ENCODE measurements at regions not wholly inside any gene's neighbourhood (a gene's known extent, or its start where the extent isn't known, plus 50 kb on each side); places are given as distances from the start of the nearest gene placed in this dataset.
A peak's percentile ranks its signal among the peaks of the same experiment; 100 is the strongest.

DNA sequence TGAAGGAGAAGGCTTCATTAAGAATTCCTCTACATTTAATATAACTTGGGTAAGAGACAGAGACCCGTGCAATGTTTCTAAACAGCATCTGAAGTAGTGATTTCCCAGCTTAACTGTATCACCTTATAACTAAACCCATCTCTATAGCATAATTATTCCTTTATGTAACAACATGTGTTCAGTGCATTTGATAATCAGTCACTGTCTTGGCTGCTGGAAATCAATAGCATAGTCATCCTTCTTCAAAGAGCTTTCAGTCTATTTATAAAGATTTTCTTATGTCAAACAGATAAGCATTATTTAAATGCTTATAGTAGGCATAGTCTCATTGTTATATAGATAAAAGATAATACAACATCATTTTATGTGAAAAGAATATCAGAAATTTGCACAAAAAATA is 80.1 kb upstream of the TYRP1 start:
- in situ Hi-C loops (cut with MboI; ENCODE audit: low pct_unique_long_range_greater_than_20kb, low sequenced_read_pairs), result no loop called here
- DNase-seq, result no peak

DNA sequence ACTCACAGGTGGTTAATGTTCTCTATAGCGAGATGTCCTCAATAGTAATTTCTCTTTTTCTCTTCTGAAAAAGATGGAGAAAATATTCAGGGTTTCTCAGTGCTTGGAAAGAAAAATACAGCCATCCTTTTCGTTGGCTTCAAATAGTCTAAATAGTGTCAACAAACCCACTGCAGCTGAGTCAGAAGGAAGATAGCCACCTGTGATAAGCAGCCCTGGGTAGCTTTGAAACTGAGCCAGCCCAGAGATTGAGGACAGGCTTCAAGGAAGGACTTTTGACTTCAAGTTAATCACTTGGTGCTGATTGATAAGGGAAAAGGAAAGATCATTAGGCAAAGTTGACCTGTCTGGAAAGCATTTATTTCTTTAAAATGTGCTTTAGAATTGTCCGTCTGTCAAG is 78.7 kb upstream of the TYRP1 start:
- in situ Hi-C loops (cut with MboI; ENCODE audit: low pct_unique_long_range_greater_than_20kb, low sequenced_read_pairs), result no loop called here
- no peak for DNase-seq

DNA sequence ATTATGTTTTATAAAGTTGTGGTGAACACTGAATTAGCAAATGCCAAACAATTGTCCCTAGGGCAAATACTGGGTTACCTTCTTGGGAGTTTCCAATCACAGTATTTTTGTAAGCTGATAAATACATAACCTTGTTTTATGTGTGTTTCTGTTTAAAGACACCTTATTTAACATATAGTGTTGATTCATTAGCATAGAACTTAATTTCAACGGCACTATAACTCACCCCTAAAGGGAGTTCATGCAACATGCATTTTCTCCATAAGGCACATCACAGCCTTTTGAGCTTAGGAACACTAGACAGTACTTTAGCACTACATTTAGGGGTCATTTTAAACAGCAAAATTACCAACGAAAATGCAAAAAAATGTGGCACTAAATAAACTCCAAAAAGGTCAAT is 74.2 kb upstream of the TYRP1 start:
- in situ Hi-C loops (cut with MboI; ENCODE audit: low pct_unique_long_range_greater_than_20kb, low sequenced_read_pairs), result no loop called here
- DNase-seq, result no peak

DNA sequence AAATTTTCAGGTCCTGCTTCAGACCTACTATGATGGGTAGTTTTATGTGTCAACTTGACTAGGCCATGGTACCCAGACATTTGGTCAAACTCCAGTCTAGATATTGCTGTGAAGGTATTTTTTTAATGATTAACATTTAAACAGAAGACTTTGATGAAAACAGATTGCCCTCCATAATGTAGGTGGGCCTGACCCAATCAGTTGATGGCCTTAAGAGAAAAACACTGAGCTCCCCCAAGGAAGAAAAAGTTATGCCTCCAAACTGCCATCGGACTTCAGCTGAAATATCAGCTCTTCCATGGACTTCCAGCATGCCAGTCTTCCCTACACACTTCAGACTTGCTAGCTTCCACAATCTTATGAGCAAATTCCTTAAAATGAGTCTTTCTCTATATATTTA is 67.3 kb upstream of the TYRP1 start:
- no peak for DNase-seq
- in situ Hi-C loops (cut with MboI; ENCODE audit: low pct_unique_long_range_greater_than_20kb, low sequenced_read_pairs), result no loop called here

DNA sequence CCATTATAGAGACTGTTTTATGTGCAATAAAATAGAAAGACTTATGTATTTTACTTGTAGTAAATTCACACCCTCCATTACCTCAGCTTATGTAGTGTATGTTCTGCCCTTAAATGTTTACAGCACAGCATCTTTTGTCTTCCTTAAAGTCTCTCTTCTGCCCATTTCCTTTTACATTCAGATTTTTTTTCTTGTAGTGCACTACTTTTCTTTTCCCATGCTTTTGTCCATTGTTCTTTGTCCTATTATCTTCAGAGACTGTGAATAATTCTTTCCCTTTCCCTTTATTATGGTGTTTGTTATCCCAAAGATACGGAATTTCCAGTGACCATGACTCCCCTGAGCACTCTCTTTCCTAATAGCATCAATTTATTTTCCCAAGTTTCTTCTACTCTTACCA is 66.1 kb upstream of the TYRP1 start:
- in situ Hi-C loops (cut with MboI; ENCODE audit: low pct_unique_long_range_greater_than_20kb, low sequenced_read_pairs), result no loop called here
- DNase-seq, result no peak

DNA sequence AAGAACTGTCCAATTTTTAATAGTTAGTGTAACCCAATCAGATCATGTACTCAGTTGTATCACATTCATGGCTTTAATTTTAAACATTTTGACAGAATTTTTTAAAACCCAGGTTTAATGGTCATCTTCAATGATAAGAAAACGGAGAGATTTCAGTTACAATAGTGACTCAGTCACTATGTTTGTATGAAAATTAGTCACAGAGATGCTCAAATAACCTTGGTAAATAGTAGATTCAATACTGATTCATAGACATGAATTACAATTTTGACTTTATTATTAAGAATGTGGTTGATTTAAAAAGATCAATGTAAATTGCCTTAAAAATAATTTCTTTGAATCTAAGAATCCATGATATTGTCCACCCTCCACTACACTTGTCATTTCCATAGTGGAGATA is 64.6 kb upstream of the TYRP1 start:
- in situ Hi-C loops (cut with MboI; ENCODE audit: low pct_unique_long_range_greater_than_20kb, low sequenced_read_pairs), result no loop called here
- DNase-seq, result no peak

DNA sequence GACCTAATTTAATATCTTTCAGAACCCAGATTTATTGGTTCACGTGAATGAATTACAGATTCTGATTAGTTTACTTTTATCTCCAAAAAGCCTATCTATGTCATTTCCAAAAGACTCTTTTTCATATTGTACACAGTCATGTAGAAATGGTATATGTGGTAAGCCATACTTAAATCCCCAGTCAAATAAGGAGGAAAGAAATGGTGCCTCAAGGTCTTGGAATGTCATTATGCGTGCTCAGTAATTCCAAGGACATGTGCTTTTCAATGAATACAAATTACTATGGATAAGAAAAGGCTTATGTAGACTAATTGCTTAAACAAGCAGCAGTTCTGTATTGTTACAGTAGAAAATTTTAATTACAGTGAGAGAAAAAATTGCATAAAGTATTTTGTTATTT is 64.1 kb upstream of the TYRP1 start:
- no peak for DNase-seq
- in situ Hi-C loops (cut with MboI; ENCODE audit: low pct_unique_long_range_greater_than_20kb, low sequenced_read_pairs), result no loop called here

DNA sequence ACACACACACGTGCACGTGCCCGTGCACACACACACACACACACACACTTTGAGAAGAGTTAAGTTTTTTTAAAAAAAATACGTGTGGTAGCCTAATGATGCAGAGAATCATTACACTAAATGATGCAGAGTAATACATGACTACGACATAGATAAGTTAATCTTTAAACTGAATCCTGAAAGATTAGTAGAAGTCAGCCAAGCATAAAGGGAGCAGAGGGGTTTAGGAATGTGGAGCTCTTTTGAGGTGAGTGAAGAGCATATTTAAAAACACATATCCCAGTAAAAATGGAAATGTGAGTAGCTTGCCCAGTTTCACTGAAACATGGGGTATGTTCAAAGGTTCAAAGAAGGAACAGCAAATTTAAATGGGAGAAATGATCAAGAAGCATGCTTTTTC is 61.3 kb upstream of the TYRP1 start:
- in situ Hi-C loops (cut with MboI; ENCODE audit: low pct_unique_long_range_greater_than_20kb, low sequenced_read_pairs), result no loop called here

DNA sequence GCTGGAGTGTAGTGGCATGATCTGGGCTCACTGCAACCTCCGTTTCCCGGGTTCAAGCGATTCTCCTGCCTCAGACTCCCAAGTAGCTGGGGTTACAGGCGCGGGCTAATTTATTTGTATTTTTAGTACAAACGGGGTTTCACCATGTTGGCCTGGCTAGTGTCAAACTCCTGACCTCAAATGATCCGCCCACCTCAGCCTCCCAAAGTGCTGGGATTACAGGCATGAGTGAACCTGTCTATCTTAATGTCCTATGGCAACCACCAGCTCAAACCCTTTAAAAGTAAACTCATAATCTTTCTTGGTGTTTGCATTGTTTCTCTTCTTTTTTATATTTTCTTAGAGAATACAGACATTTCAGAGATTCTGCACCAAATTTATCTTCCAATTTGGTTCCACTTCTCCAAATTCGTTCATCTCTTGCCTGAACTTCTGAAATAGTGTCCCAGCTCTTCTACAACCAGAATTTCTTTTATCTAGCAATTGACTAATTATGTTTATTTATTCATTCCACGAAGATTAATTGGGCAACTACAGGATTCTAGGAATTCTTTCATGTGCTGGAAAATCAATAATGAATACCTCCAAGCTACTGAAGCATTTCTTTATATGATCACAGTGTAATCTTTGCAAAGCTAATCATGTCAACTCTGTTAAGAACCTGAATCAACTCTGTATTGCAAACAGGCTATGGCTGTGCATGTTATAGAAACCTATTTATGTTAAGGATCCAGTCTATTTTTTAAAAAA is 60.0 kb upstream of the TYRP1 start:
- DNase-seq, result no peak
- in situ Hi-C loops (cut with MboI; ENCODE audit: low pct_unique_long_range_greater_than_20kb, low sequenced_read_pairs), result no loop called here

More for the DNA sequence above, 61.3 kb upstream of the TYRP1 start:
- no peak for DNase-seq

DNA sequence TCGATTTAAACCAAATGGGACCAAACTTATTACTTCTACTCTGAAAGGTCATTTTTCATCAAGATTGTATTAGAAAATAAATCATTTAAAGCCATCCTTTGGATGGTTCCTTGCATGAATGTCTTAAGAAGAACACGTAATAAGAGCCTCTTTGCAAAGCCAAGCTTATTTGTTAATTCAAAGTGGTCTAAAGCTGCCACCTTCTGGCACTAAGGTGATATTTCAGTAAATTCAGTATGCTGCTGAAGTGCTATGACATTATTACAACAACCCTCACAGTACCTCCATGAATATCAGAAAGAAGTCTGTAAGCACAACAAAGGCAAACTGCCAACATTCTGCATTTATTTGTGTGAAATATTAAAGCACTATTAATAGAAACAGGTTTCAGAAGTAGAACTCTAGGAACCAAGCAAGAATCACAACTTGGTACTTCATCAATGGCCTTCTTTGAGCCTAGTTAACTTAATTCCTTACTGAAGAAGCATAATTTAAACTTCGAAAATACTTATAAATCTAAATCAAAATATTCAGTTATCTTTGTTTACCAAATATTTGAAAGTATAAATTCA is 53.1 kb upstream of the TYRP1 start:
- in situ Hi-C loops (cut with MboI; ENCODE audit: low pct_unique_long_range_greater_than_20kb, low sequenced_read_pairs), result no loop called here
- peak; percentile 42 for DNase-seq

DNA sequence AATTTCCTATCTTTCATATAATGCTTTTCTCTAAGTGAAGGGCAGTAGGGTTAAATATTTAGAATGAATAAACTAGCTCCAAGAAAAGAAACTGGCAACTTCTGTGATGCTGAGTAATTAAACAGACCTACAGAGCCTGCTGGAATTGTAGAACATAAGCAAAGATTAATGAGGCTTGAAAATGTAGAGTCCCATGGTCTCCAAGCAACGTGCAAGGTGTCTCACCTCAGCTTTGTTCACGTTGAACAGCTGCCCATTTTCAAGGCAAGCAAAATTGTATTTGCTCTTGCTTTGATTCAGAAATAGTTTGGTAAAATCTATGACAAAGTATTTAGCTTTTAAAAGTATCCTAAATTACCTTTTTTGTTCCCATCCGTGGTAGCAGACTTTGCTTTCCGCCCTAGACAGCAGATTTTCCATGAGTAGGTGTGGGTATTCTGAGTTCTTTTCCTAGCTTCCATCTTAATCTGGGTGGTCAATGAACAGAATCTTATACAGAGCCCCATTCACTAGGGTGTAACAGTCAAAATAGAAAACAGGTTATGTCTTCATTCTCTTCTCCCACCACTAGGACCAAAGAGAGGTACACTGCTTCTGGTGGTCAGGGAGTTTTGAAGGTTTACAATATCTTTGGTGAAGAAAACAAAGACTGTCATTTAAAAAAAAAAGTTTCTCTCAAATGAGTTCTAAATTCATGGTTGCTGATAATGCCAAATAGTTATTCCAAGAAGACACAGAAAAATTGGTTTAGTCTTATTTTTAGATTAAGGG is 52.1 kb upstream of the TYRP1 start:
- in situ Hi-C loops (cut with MboI; ENCODE audit: low pct_unique_long_range_greater_than_20kb, low sequenced_read_pairs), result no loop called here
- DNase-seq, result no peak

Data from KBM-7 (cell line).